ENCODE measurements at regions not wholly inside any gene's neighbourhood (a gene's known extent, or its start where the extent isn't known, plus 50 kb on each side); places are given as distances from the start of the nearest gene placed in this dataset.

DNA sequence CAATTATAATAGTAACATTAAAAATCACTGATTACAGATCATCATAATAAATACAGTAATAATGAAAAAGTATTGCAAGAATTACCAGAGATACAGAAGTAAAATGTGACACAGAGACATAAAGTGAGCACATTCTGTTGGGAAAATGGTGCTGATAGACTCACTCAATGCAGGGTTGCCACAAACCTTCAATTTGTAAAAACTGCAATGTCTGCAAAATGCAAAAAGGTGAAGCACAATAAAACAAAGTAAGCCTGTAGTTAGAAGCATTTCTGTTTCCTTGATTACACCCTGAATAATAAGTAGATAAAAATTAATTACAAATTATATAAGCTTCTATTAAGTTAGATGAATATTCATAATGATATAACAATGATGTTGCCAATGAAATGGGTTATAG is 736.2 kb upstream of the CHD1 start:
- Histone ChIP-seq H3K27ac (ENCODE audit: low read length) (no peak overlapping the region), H4K20me1 (ENCODE audit: insufficient read depth, low read length) (no peaks in the 10 kb centered on the region)
- no peak for DNase-seq

DNA sequence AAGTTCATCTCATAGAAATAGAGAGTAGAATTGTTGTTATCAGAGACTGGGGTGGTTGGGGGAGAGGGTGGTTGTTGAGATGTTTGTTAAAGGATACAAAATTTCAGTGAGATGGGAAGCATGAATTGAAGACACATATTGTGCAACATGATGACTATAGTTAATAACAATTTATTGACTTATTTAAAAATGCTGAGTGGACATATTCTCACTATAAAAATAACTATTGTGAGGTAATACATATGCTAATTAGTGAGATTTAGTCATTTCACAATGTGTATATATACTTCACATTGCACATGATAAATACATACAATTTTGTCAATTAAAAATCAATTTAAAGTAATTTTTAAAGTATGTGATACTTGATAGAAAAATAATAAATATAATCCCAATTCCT is 722.5 kb upstream of the CHD1 start:
- Histone ChIP-seq H3K4me3 (ENCODE audit: low read length) (no peak overlapping the region), H3K9me3 (replicated peaks; ENCODE audit: insufficient read depth, low read length) (no peaks in the 10 kb centered on the region), H3K4me1 (ENCODE audit: low read length) (no peaks in the 10 kb centered on the region), H3K79me2 (ENCODE audit: low read length) (no peaks in the 10 kb centered on the region), H3F3A (ENCODE audit: insufficient read depth, low read length) (no peaks in the 10 kb centered on the region), H3K9ac (ENCODE audit: low read length) (no peak overlapping the region), H4K20me1 (ENCODE audit: insufficient read depth, low read length) (no peaks in the 10 kb centered on the region), H3K36me3 (replicated peaks; ENCODE audit: insufficient read depth, low read length) (no peaks in the 10 kb centered on the region), H2AFZ (ENCODE audit: low read length) (no peak overlapping the region), H3K9me2 (replicated peaks; ENCODE audit: insufficient read depth, low read length) (no peaks in the 10 kb centered on the region), H3K27ac (ENCODE audit: low read length) (no peak overlapping the region), H3K27me3 (replicated peaks; ENCODE audit: insufficient read depth, low read length) (no peaks in the 10 kb centered on the region), H3K4me2 (ENCODE audit: low read depth, low read length) (no peak overlapping the region)
- TF ChIP-seq, protein P1, sequence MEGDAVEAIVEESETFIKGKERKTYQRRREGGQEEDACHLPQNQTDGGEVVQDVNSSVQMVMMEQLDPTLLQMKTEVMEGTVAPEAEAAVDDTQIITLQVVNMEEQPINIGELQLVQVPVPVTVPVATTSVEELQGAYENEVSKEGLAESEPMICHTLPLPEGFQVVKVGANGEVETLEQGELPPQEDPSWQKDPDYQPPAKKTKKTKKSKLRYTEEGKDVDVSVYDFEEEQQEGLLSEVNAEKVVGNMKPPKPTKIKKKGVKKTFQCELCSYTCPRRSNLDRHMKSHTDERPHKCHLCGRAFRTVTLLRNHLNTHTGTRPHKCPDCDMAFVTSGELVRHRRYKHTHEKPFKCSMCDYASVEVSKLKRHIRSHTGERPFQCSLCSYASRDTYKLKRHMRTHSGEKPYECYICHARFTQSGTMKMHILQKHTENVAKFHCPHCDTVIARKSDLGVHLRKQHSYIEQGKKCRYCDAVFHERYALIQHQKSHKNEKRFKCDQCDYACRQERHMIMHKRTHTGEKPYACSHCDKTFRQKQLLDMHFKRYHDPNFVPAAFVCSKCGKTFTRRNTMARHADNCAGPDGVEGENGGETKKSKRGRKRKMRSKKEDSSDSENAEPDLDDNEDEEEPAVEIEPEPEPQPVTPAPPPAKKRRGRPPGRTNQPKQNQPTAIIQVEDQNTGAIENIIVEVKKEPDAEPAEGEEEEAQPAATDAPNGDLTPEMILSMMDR (IDR thresholded peaks at IDR 0.05; ENCODE audit: low read length) = no peak
- TF ChIP-seq EZH2 (optimal IDR thresholded peaks at IDR 0.05; ENCODE audit: low read depth, low read length) = no peak
- TF ChIP-seq EZH2phosphoT487 (IDR thresholded peaks at IDR 0.05; ENCODE audit: low read length) = no peak
- DNase-seq = no peak

More for the DNA sequence above, 736.2 kb upstream of the CHD1 start:
- TF ChIP-seq EZH2phosphoT487 (IDR thresholded peaks at IDR 0.05; ENCODE audit: low read length) (no peak), EZH2 (optimal IDR thresholded peaks at IDR 0.05; ENCODE audit: low read depth, low read length) (no peak)
- TF ChIP-seq, protein P1 (IDR thresholded peaks at IDR 0.05; ENCODE audit: low read length) = no peak
- Histone ChIP-seq H3K27me3 (replicated peaks; ENCODE audit: insufficient read depth, low read length) (no peaks in the 10 kb centered on the region), H3K4me3 (ENCODE audit: low read length) (no peak overlapping the region), H3F3A (ENCODE audit: insufficient read depth, low read length) (no peaks in the 10 kb centered on the region), H3K9ac (ENCODE audit: low read length) (no peak overlapping the region), H3K79me2 (ENCODE audit: low read length) (no peaks in the 10 kb centered on the region), H3K4me2 (ENCODE audit: low read depth, low read length) (no peak overlapping the region), H2AFZ (ENCODE audit: low read length) (no peak overlapping the region), H3K9me3 (replicated peaks; ENCODE audit: insufficient read depth, low read length) (no peaks in the 10 kb centered on the region), H3K4me1 (ENCODE audit: low read length) (no peaks in the 10 kb centered on the region), H3K36me3 (replicated peaks; ENCODE audit: insufficient read depth, low read length) (no peaks in the 10 kb centered on the region), H3K9me2 (replicated peaks; ENCODE audit: insufficient read depth, low read length) (no peaks in the 10 kb centered on the region)

DNA sequence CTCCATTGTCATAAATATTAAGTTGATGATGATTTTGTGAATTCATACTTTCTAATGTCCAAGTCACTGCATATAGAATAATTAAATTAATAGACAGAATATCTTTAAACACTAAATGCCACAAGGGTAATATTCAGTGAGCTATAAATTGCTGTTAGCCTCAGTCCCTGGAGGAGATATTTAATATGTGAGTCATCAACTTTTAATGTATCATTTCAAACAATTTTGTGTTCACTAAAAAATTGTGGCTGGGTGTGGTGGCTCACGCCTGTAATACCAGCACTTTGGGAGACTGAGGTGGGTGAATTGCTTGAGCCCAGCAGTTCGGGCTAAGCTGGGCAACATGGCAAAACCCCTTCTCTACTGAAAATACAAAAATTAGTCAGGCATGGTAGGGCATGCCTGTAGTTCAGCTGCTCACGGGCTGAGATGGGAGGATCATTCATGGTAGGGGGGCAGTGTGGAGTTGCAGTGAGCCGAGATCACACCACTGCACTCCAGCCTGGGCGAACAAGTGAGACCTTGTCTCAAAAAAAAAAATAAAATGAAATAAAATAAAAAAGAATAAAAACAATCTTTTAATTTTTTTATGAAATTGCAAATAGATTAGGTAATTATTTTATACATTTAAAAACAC is 717.3 kb upstream of the CHD1 start:
- no peak overlapping the region for H3K4me2 ChIP-seq (ENCODE audit: low read depth, low read length)
- no peaks in the 10 kb centered on the region for H3K79me2 ChIP-seq (ENCODE audit: low read length)
- no peaks in the 10 kb centered on the region for H4K20me1 ChIP-seq (ENCODE audit: insufficient read depth, low read length)
- H3F3A ChIP-seq (ENCODE audit: insufficient read depth, low read length) = no peaks in the 10 kb centered on the region
- H3K4me1 ChIP-seq (ENCODE audit: low read length) = no peaks in the 10 kb centered on the region
- H3K27me3 ChIP-seq (replicated peaks; ENCODE audit: insufficient read depth, low read length) = no peaks in the 10 kb centered on the region
- TF ChIP-seq EZH2 (optimal IDR thresholded peaks at IDR 0.05; ENCODE audit: low read depth, low read length) (no peak), EZH2phosphoT487 (IDR thresholded peaks at IDR 0.05; ENCODE audit: low read length) (no peak)
- TF ChIP-seq, protein P1 (IDR thresholded peaks at IDR 0.05; ENCODE audit: low read length) = no peak
- no peak overlapping the region for H3K9ac ChIP-seq (ENCODE audit: low read length)
- no peak for DNase-seq
- no peaks in the 10 kb centered on the region for H3K9me3 ChIP-seq (replicated peaks; ENCODE audit: insufficient read depth, low read length)
- H3K9me2 ChIP-seq (replicated peaks; ENCODE audit: insufficient read depth, low read length) = no peaks in the 10 kb centered on the region
- H2AFZ ChIP-seq (ENCODE audit: low read length) = no peak overlapping the region
- H3K4me3 ChIP-seq (ENCODE audit: low read length) = no peak overlapping the region
- H3K27ac ChIP-seq (ENCODE audit: low read length) = no peak overlapping the region
- no peaks in the 10 kb centered on the region for H3K36me3 ChIP-seq (replicated peaks; ENCODE audit: insufficient read depth, low read length)

Measured in MM.1S (cell line).